ENCODE measurements at regions not wholly inside any gene's neighbourhood (a gene's known extent, or its start where the extent isn't known, plus 50 kb on each side); places are given as distances from the start of the nearest gene placed in this dataset.

DNA sequence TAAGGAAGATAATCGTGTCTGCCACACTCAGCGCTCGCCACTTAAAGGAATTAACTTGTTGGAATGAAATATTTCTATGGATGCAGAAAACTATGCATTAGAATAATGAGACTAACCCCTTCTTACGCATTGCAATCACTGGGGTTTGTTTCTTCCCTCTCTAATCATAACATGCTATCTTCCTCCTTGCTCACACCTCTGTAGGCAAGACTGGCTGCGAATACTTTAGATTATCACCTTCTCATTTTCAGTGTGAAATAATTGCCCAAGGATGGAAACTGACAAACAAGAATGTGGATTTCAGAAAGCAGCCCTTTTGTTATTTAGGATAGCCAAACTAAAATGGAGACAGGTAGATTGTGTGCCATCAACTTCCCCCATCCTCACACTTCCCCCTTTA, 349.4 kb downstream of the MID1IP1 start:
- Histone ChIP-seq H2BK120ac (ENCODE audit: low read depth, low read length, poor library complexity, severe bottlenecking) (no peak overlapping the region), H3K9me3 (ENCODE audit: control insufficient read depth, low read depth, low read length) (no peaks in the 10 kb centered on the region), H2BK5ac (ENCODE audit: insufficient read length, low read length) (no peak overlapping the region), H3K4me2 (ENCODE audit: insufficient read depth, insufficient read length, low read length) (peak overlapping the region; percentile 26), H2BK15ac (ENCODE audit: low read depth, low read length) (no peak overlapping the region), H3K9ac (ENCODE audit: extremely low read depth, insufficient read length, low read length) (no peak overlapping the region), H4K8ac (replicated peaks; ENCODE audit: insufficient read length, low read depth, low read length) (no peak overlapping the region), H2AFZ (ENCODE audit: low read length) (no peak overlapping the region), H3K4me1 (ENCODE audit: insufficient read depth, low read length) (no peaks in the 10 kb centered on the region; the same call in 1 of the 2 replicates), H3T11ph (ENCODE audit: low read length) (no peak overlapping the region), H3K23me2 (ENCODE audit: insufficient read length, low read depth, low read length, poor library complexity, severe bottlenecking) (no peaks in the 10 kb centered on the region), H3K14ac (ENCODE audit: insufficient read depth, low read length) (no peak overlapping the region), H3K27me3 (ENCODE audit: insufficient read depth, low read length) (no peaks in the 10 kb centered on the region), H3K4ac (ENCODE audit: low read depth, low read length) (no peak overlapping the region), H3K79me1 (ENCODE audit: insufficient read depth, low read depth, low read length, poor library complexity, severe bottlenecking) (no peaks in the 10 kb centered on the region), H3K27ac (ENCODE audit: insufficient read length, low read depth, low read length) (no peak overlapping the region), H2AK5ac (ENCODE audit: insufficient read length, low read length) (no peak overlapping the region), H2BK12ac (ENCODE audit: insufficient read length, low read depth, low read length) (no peak overlapping the region), H3K23ac (ENCODE audit: insufficient read length, low read depth, low read length) (no peak overlapping the region), H4K20me1 (ENCODE audit: control insufficient read depth, insufficient read depth, insufficient read length) (no peaks in the 10 kb centered on the region), H3K79me2 (ENCODE audit: insufficient read depth, low read length) (no peaks in the 10 kb centered on the region), H3K18ac (ENCODE audit: insufficient read length, low read depth, low read length) (no peak overlapping the region), H2BK20ac (ENCODE audit: low read depth, low read length, poor library complexity, severe bottlenecking) (no peak overlapping the region), H4K91ac (ENCODE audit: insufficient read length, low read depth, low read length) (no peak overlapping the region), H4K5ac (ENCODE audit: insufficient read length, low read depth, low read length) (no peak overlapping the region), H3K56ac (ENCODE audit: insufficient read length, low read depth, low read length) (no peak overlapping the region)
- no peak overlapping the region for H3K4me3 Mint-ChIP-seq
- H3K4me1 Mint-ChIP-seq, result peaks cover 13 to 19% of the 10 kb centered on the region in 2 experiments
- peaks cover 2% of the 10 kb centered on the region; the same call in 1 of the 2 replicates for H3K27me3 Mint-ChIP-seq (ENCODE audit: low read depth)
- DNase-seq, result no peak
- peaks cover 66 to 84% of the 10 kb centered on the region in 2 experiments for H3K9me3 Mint-ChIP-seq
- no peak overlapping the region for H3K27ac Mint-ChIP-seq
- H3K36me3 Mint-ChIP-seq (ENCODE audit: insufficient read depth in 1 of 3, low read depth in 3 of 3), result peaks cover 0 to 7% (median 5%) of the 10 kb centered on the region in 3 experiments; a peak in 3 of 7 replicates
- TF ChIP-seq, protein P1, sequence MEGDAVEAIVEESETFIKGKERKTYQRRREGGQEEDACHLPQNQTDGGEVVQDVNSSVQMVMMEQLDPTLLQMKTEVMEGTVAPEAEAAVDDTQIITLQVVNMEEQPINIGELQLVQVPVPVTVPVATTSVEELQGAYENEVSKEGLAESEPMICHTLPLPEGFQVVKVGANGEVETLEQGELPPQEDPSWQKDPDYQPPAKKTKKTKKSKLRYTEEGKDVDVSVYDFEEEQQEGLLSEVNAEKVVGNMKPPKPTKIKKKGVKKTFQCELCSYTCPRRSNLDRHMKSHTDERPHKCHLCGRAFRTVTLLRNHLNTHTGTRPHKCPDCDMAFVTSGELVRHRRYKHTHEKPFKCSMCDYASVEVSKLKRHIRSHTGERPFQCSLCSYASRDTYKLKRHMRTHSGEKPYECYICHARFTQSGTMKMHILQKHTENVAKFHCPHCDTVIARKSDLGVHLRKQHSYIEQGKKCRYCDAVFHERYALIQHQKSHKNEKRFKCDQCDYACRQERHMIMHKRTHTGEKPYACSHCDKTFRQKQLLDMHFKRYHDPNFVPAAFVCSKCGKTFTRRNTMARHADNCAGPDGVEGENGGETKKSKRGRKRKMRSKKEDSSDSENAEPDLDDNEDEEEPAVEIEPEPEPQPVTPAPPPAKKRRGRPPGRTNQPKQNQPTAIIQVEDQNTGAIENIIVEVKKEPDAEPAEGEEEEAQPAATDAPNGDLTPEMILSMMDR (conservative IDR thresholded peaks at IDR 0.05), result no peak
- no CpG with 5 or more reads among the region's 5 CpGs for WGBS (ENCODE audit: extremely low coverage, insufficient read length, low lambda C conversion rate)

All from H9 (cell line).